T follicular helper cell (primary cell): ENCODE measurements at regions not wholly inside any gene's neighbourhood (a gene's known extent, or its start where the extent isn't known, plus 50 kb on each side); places are given as distances from the start of the nearest gene placed in this dataset.

ENCODE experiments used
- DNase-seq: peaks from one replicate; pipeline ENCODE4 v3.0.0-alpha.2; 2020; ENCODE audit warnings: low read depth

- DNase-seq, result no peak
These were observed 159.4 kb upstream of the TWIST2 start for GRCh38 chr2:238688193-238689153.

GRCh38 chr2:238689331-238689730 is 158.6 kb upstream of the TWIST2 start:
- no peak for DNase-seq

DNA sequence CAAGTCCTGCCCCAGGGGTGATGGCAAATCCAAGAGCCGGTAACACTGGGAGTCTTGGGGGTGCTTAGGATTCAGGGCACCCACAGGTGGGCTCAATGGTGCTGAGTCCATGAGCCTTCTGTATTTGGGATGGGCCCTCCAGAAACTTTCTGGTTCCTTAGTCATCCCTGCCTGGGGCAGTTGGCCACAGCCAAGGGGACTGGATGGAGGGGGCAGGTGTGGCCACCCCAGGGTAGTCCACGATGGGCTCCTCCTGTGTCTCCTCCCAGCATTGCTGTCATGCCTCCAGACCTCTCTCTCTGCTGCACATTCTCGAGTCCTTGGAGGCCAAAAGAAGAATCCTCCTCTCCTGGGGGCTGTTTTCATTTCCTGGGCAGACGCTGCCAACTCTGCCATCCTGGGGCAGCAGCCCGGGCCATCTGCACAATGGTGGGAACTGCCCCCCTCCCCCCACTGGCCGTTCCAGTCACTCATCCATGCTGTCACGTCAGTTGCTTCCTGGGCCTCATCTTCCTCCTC is 158.0 kb upstream of the TWIST2 start:
- DNase-seq, result no peak

GRCh38 chr2:238690511-238690910 is 157.4 kb upstream of the TWIST2 start:
- no peak for DNase-seq

GRCh38 chr2:238691596-238692491 is 156.0 kb upstream of the TWIST2 start:
- no peak for DNase-seq

GRCh38 chr2:238692562-238692961 is 155.3 kb upstream of the TWIST2 start:
- DNase-seq, result no peak

DNA sequence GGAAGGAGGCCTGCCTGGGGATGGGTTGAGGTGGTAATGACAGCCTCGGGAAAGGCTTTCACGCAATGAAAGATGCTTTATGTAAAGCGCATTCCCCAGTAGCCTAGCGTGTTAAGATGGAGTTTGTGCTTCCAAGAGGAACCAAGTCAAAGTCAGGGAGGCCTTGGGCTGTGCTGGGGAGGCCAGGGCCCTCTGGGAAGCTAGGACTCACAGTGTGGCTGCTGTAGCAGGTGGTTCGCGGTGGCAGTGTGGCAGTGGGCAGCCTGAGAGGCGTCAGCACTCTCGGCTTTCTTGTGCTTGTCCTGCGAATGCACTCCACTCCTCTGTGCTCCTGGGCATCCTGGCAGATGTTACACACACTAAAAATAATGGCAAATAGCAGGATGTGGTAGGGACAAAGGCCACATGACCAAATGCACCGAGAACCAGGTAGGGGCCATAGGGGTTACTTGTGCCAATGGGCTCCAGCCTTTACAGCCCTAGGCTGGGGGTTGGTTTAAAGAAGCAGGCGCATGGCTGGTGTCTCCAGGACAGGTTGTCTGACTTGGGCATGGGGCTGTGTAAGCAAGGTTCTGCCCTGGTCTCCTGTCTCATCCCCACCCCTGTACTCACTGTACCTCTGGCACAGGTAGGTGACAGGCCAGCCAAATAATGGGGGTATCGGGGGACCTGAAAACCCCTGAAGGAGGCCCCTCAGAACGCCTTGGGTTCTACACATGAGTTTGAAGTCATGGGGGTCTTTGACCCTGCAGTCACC is 154.4 kb upstream of the TWIST2 start:
- DNase-seq, result no peak

DNA sequence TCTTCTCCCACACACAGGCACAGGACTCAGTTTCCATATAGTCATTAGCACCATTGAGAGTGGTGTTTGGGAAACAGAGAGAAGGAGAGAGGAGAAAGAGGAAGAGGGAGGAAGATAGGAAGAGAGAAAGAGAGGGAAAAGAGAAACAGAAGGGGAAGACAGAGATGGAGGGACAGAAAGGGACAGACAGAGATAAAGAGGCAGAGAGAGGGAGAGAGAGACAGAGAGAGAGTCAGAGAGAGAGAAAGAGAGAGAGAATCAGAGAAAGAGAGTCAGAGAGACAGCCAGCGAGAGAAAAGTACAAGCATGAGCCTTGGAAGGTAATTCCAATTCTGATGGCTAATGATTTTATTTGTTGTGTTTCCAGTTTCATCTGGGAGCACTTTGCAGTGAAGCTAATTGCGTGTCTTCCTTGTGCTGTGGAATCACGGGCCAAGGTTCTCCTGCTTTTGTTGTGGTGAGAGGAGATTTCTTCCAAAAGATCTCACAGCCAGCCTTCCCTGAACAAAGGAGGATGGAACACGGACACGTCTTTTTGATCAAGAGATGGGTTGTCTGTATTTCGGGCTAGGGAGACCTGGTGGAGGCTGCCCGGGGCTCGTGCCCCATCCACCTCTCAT is 153.6 kb upstream of the TWIST2 start:
- DNase-seq, result no peak

DNA sequence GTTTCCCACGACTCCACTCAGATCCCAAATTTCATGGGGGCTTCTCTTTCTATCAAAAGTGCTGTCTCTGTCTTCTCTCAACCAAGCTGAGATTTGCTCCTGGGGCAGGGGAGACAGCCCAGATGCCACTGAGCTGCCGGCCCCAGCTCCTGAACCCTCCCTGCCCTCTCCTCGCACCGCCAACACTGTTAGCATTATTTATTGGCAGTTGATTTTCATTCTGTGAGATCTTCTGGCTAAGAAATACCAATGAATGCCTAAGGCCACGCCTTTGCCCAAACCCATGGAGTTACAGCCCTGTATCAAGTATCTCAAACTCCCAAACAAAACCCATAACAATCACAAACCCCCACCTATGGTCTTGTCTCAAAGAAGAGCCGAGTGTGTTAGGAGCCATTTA is 153.0 kb upstream of the TWIST2 start:
- no peak for DNase-seq

- no peak for DNase-seq
These were observed 152.3 kb upstream of the TWIST2 start for GRCh38 chr2:238695538-238695937.

DNA sequence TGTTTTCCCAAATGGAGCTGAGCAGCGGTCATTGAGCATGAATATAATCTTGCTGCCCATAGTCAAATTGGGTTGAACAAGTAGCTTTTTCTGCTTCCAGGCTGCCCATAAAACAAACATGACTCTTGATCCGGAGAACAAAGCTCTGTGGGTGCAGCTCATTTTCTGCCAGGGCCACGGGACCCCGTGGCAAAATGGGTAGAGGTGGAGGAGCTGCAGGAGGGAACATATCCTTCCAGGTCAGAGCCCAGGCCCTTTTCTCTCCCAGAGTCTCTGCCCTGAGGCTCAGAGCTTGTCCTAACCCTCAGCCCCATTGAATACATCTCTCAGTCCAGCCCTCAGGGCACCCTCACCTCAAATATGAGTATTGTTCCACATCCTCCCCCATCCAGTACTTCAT is 151.6 kb upstream of the TWIST2 start:
- DNase-seq, result no peak

- no peak for DNase-seq
These were observed 151.1 kb upstream of the TWIST2 start for GRCh38 chr2:238696786-238697185.

GRCh38 chr2:238697193-238698071 is 150.5 kb upstream of the TWIST2 start:
- DNase-seq, result no peak

DNA sequence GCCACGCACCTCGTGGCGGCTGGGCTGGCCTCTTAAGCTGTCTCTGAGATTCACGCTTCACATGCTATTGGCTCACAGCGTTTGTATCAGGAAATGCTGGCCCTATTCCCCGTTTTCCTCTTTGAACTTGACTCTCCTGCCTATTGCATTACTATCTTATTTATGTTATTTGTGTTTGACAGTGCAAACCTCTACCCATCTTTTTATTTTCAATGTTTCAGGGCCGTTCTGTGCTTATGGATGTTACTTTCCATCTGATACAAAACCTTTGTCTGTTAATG is 149.9 kb upstream of the TWIST2 start:
- no peak for DNase-seq

GRCh38 chr2:238698451-238699306 is 149.2 kb upstream of the TWIST2 start:
- no peak for DNase-seq

GRCh38 chr2:238699307-238700116 is 148.4 kb upstream of the TWIST2 start:
- DNase-seq, result no peak

DNA sequence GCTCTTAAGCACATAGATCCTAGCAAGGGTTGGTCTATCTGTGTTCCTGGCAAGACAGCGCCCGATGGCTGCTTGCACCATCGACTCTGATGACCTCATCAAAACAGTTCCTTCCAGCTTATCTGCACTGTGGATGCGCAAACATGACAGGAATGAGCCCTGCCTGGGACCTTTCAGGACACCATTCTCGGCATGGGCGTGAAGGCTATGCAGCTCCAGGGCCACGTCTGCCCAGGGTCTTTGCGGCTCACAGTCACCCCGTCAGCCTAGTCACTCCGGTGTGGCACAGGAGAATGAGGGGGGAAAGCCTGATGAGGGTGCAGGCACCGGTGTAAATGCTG is 147.8 kb upstream of the TWIST2 start:
- DNase-seq, result no peak

DNA sequence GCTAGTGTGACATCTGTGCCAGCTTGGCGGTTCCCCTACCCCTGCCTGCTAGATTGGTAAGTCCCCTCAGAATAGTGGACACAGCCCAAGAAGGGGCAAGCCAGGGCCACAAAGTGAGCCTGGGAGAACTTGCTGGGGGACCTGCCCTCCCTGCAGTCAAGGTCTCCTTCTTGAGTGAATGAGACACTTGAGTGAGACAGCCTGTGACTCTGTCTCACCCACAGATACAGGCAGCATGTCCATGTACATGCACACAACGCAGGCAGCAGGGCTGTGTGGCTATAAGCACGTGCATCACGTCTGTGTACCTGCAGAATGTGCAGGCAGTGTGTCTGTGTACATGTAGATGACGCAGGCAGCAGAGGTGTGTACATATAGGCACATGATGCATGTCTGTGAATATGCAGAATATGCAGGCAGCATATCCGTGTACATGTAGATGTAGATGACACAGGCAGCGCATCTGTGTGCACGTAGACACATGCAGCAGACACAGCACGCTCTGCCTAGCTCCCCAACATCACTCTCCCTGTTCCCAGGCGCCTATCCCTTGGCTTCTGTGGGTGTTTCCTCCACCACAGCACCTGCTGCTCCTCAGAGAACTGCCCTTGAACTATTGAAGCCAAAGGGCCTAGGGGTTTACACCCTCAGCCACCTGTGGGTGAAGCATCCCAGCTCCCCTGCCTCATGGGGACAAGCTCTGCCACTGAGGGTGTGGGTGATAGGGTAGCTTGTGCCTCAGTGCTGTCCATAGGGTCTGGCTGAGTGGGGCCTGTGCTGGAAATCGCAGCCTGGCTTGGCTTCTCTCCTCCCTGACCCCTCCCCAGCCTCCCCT is 147.2 kb upstream of the TWIST2 start:
- DNase-seq, result no peak
